ENCODE measurements at regions not wholly inside any gene's neighbourhood (a gene's known extent, or its start where the extent isn't known, plus 50 kb on each side); places are given as distances from the start of the nearest gene placed in this dataset.
A peak's percentile ranks its signal among the peaks of the same experiment; 100 is the strongest.

DNA sequence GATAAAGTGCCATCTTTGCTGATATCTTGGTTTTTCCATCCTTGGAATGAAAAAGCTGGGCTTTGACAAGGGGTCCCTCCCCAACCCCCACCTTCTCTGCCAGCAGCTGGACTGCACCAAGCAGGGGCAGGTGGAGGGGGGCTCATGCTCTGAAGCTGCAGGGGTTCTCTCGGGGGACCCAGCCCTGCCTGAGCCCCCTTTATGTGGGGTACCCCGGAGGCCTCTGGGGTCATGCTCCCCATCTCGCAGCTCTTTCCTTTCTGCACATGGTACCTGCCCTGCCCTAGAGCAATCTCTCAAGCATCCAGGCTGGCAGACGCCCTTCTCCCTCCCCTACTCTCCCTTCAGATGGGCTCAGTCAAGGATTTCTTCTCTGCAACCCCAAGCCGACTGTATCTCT lies 146.7 kb upstream of the PTPN1 start:
- no peak for DNase-seq

DNA sequence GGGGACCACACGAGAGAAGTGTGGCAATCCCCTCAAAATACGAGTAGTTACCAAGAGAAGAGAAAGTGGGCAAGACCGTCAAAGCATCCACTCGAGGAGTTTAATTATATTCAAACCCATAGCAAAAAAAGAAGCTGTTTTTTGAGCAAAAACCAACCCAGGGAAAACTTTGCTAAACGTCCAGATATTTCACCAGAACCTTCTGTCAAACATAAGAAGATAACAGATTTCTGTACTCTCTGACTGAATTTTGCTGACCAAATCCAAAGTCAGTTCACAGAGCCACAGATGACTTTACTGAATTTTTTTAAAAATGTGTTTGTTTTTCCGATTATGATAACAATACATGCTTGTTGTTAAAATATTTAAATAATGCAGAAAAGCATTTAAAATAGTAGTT lies 145.6 kb upstream of the PTPN1 start:
- no peak for DNase-seq

DNA sequence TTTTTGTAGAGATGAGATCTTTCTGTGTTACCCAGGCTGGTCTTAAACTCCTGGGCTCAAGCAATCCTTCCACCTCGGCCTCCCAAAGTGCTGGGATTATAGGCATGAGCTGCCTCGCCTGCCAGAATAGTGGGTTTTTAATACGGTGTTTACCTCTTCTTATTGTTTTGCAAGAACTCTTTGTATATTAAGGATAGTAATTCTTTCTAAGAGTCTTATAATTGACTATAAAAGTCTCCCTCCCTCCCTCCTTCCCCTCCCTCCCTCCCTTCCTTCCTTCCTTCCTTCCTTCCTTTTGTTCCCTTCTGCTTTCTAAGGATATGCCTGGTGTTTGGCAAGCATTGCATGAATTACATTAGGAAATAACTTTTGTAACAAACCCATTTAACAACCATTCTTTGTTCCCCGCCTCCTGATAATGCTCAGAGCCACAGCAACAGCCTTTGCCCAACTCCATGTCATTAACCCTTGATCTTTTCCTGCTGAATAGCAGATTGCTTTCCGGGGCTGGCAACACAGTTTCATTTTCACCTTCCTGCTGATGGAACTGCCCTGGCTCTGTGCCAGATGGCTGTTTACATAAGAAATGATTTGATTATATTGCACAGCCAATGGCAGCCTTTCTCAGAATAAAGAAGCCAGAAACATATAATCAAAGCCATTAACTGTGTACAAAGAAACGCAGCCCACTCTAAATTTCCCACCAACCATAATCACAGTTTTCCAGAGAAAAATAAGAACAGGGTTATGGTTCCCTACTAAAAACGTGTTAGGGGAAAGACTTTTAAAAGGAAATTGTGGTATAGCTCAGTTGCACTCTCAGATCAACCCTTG lies 143.7 kb upstream of the PTPN1 start:
- DNase-seq = peak; percentile 41

DNA sequence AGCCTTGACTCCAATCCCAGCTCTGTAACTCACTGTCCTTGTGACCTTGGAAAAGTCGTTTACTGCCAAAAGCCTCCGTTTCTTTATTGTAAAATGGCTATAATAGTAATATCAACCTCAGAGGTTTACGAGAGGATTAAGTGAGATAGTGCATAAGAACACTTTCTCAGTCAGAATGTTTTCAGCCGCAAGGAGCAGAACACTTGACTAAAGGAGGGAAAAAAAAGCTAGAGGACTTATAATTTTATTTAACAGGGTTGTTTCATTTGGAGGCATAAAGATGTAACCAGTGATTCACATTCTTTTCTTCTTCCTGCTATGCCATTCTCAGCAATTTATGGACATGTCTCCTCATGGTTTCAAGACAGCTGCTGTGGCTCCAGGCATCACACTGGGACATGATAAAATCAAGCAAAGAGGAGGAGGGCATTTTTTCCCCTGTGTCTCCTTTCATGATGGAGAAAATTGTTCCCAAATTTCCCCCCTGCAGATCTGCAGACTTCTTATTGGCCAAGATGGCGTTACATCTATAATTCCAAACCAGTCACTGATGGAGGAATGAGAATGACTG lies 143.0 kb upstream of the PTPN1 start:
- DNase-seq = no peak

DNA sequence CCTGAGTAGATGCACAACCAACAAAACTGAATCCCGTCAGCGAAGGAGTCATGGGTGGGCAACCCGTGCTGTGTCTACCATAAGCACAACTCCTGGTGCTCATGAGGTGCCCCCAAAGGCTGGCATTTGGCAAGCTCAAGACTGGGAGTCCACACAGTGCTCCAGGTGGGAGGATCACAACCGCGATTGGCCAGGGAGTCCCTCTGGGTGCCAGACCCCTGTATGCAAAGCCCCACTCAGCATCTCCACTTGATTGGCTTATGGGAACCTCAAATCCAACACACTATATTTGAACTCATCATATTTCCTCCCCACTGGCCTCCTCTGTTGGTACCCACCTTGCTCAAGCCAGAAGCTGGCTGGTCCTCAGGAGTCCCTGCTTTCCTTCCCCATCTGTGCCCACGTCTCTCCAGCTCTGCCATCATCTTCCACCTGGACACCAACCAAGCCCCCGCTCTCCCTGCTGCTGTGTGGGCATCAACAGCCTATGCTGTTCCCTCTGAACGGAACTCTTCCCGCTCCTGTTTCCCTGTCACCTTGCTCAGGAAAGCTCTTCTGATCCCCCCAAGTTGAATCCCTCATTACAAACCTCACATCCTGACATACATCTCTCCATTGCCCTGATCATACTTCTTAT lies 142.3 kb upstream of the PTPN1 start:
- DNase-seq = no peak

DNA sequence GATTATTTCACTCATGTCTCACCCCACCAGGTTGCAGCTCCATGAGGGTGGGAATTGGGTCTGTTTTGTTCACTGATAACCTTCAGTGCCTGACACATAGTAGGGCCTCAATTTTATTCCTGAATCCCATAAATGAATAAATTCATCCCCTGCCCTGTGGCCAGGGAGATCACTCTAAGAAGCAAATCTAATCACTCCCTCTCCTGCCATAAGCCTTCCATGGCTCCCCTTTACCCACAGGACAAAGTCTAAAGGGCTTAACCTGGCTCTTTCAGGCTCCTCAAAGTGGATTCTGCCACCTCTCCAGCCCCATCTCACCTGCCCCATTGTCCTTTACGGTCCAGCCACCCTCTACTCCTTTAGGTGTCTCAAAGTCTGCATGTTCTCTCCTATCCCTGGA lies 141.8 kb upstream of the PTPN1 start:
- no peak for DNase-seq

DNA sequence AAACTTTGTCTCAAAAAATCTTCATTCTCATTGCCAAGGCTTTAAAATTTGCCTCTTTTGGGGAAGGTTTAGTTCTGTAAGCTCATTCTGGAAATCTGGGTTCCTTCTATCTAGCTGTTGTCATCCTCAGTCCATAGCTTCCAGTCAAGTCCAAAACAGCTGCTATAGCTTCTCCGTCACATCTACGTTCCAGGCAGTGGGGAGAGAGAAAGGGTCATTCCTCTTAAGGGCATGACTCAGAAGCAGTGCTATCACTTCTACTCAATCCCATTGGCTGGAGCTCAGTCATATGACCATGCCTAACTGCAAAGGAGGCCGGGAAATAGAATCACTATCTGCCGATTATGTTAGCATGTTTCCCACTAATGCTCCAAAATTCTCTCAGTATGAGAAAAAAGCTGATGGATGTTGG lies 141.4 kb upstream of the PTPN1 start:
- DNase-seq = no peak

DNA sequence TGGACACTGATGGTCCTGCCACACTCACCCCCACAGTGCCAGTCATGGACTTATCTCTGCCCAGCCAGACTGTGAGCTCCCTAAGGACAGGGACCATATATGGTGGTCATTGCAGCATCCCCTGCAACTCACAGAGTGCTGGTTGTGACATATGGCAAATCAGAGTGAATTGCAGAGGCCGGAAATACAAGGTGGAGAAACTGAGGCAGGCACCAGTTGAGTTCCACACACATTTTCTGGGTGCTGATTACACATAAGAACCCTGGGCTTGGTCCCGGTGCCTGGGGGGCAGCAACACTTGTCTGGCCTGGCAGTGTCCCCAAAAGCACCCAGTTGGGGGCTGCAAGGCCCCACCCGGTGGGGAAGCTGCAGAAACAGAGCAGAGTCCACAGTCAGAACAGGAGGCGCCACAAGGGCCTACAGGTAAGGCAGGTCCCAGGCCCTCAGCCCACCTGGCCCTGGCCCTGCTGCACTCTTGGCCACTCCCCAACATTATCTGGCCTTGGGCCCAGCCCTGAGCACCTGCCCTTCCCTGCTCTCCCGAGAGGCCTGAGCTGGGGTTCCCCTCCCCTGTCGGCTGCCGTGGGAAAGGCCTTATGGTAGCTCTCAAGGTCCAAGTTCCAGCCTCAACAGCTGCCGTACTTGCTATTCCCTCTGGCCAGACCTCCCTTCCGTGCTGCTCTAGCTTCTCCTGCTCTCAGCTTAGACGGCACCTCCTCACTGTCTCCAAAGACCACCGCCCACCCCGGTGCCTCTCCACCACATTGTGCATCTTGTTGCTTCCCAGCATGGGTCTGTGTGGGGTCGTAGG lies 140.8 kb upstream of the PTPN1 start:
- DNase-seq = no peak

DNA sequence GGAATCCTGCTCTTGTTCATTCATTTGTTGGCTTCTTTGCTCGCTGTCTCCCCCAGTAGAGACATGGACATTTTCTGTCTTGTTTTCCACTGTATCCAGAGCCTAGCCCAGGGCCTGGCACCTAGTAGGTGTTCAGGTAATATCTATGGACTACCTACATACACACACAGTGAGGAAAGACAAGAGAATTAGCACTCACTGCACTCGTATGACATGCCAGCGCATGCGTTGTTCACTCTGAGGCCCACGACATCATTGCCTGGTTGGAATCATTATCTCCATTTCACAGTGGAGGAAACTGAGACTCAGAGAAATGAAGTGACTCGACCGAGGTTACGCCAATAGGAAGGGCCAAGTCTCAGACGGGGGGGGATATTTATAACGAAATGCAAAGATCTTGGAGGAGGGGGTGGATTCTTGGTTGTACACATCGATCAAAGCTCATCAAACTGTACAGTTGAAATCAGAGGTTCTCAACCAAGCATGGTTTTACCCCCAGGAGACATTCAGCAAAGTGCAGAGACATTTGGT lies 140.1 kb upstream of the PTPN1 start:
- DNase-seq = no peak

DNA sequence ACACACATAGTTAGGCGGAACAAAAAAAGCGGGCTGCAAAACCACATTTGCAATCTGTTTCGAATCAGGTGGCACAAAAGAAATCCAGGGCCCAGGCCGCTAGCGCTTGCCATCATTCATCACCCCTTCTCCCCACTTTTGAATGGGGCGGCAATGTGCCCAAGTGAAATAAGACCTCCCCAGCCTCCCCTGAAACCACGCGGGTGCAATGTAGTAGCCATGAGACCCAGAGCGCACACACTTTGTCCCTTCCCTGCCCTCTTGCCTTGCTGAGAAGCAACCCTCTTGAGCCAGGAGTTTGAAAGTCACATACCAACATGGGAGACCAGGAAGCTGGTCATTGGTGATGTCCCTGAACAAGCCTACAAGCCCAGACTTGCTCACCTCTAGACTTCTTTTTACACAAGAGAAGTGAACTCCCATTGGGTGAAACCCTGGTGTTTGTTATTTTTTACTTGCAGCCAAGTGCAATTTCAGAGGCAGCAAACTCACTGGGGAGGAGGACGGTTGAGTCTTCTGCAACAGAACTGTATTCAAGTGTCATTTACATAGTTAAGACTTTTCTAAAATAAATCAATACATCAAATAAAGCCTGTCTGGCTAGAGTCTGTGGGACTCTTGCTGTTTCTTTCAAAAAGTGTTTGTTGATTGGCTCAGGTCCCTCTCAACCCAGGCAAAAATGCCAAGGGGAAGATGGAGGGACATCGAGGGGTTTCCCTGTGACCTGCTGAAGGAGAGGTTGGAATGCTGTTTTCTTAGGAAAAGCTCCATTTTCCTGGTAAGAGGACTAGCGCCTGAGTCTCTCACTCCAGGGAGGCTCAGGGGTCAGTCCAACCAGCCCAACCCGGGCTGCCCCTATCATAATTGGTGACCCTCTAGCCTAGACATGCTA lies 138.1 kb upstream of the PTPN1 start:
- DNase-seq = no peak

DNA sequence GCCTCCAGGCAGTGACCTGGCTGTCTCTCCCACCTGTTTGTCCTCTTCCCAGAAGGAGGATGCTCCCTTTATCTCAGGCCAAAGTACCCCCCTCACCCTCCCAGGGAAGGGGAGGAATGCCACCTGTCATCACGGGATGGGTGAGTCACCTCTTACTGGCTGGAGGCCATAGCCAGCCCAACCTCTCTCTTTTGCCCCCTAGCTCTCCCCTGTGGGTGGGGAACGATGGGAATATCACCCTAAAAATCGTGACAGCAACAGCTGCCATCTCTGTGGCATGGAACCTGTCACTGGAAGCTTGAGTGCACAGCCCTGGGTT lies 137.5 kb upstream of the PTPN1 start:
- DNase-seq = no peak

DNA sequence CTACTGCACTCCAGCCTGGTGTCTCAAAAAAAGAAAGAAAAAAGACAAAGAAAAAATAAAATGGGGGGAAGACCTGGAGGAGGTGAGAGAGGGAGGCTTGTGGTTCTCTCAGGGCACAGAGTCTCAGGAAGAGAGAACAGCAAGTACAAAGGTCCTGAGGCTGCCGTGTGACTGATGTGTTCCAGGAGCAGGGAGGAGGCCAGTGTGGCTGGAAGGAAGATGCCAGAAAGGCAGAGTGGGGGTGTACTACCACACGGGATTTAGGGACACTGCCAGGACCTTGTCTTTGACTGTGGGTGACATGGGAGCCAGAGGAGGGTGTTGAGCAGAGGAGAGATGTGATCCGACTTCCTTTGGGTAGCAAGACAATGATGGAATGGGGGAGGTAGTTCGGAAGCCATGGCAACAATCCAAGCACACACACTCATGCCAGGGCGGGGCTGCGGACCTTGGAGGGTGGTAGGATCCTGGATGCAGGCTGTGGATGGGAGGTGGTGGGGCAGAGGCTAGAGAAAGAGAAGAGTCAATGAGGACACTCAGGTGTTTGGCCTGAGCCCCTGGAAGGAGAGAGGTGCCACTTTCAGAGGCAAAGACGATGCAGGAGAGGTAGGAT lies 136.4 kb upstream of the PTPN1 start:
- DNase-seq = no peak

DNA sequence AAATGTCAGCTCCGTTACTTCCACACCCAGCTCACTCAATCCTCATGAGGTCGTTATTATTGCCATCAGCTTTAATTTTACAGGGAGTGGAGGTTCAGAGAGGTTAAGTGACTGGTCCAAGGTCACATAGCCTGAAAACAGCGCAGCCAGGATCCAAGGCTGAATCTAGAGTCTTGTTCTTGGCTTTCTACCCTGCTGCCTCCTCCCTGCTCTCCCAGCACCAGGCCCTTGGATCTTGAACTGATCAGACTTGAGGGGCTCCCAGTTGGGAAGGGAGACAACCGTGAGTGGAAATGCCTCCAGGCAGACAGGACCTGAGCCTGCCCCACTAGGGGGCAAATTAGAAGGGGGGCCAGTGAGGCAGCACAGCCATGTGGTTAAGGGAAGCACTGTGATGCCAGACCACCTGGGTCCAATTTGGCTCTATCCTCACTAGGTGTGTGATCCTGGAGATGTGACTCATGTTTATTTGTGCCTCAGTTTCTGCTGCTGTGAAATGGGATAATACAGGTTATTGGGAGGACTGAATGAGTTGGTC lies 135.6 kb upstream of the PTPN1 start:
- DNase-seq = no peak

DNA sequence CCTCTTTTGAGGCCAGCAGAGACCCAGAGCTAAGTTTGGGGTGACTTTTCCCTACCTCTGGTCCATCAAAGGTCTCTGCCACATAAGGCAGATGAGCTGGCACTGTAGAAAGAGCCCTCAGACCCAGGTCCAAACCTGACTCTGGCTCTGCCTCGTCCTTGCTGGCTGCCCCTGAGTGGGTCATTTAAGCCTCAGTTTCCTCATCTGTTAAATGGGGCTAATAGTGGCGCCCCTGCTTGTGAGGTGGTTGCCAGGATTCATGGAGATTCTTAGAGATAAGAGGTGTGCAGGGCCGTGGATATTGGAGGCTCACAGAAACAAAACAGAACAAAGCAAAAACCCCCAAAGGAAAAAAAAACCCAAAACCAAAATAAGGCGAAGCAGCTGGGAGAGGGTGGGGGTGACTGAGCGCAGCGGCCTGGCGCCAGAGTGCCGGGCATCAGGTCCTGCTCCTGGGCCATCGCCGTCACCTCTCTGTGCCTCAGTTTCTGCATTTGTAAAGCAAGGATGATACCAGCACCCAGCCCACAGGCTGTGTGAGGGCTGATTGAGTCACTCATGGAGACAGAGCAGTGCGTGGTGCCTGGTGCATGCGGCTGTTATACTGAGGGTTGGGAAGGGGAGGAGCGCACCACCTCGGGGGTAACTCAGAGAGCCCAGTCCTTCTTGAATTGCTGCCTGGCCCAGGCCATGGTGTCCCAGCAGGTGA lies 133.8 kb upstream of the PTPN1 start:
- DNase-seq = no peak

DNA sequence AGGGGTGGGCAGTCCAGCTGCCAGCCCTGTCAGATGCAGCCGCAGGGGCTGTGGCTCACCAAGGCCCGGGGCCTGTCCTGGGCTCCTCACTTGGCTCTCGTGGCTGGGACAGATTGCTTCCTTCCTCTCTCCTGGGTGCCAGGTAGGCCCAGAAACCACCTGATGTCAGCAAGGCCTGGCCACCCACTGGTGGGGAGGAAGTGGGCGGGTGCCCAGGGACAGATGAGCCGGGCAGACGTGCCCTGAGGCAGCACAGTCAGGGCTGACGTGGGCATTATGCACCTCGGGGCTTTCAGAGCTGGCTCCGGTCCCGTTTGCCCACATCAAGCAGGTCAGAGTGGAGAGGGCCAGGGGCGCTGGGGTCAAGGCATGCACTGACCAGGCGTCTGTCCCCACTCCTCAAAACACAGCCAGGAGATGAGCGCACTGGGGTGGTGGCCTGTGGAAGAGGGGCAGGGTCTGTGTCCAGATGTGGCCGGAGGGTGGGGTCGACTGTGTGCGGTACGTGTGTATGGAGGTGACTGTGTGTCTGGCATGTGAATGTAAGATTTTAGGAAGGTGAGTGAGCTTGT lies 133.2 kb upstream of the PTPN1 start:
- DNase-seq = no peak

DNA sequence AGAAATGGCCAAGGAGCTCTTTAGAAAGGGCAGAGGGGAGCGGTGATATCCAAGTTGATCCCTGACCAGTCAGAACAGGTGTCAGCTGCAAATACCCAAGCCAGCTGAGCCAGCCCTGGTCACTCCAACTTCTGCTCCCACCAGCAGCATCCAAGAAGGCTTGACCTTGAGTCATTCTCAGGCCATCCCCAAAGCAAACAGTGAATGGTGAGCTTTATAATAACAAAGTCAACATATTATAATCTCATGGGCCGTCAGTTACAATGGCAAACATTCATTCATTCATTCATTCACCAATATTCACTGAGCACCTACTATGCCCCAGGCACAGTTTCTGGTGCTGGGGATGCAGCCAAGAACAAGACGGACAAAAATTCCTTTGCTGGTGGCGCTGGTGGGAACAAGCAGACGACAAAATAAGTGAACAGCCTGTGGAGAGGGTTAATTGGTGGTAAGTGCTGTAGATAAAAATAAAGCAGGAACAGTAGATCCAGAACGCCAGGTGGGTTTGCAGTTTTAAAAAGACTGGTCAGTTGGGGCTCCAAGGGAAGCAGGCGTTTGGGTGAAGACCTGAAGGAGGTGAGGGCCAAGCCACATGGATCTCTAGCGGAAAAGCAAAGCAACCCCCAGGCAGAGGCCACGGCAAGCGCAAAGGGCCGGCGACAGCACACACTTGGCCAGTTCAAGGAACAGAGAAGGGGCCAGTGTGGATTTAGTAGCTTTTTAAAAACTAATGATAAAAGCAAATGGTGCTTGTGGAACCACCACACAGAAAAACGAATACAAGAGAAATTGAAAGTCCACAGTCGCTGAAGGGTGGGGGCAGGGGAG lies 131.8 kb upstream of the PTPN1 start:
- DNase-seq = no peak

DNA sequence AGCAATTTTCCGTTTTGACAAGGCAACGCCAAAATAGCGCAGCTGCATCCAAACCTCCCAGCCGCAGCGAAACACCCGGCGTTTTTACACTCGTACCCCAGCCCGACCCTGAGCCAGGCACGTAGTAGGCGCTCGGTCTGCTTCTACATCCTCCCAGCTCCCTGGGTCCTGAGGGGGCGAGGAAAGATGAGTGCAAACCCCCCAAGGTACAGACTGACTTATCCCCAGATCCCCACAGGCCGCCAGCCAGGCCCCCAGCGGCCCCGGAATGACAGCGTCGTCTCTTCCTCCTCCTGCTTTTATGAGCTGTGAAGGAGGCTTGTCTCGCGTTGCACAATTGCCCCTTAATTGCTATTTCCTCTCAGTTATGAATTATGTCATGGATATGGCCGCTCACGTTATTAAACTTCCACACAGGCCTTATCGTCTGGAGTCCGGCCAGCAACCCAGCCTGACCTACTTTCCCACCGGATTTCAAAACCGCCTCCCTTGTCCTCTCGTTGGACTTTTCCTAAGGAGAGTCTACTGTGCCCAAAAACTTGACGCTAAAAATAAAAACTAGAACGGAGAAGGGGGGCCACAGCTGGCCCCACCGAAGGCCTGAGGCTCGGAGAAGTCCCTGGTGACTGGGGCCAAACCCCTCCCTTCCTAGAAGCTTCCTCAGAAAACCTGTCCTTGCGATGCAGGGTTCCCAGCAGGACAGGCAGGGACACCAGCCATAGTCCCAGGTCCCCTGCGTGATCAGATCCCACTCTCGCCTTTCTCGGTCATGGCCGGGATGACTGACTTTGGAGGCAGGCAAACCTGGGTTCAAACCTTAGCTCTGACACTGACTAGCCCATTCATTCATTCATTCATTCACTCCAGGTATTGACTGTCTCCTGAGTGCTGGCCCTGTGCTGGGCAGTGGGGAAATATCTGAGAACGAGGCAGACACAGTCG lies 130.9 kb upstream of the PTPN1 start:
- DNase-seq = no peak

DNA sequence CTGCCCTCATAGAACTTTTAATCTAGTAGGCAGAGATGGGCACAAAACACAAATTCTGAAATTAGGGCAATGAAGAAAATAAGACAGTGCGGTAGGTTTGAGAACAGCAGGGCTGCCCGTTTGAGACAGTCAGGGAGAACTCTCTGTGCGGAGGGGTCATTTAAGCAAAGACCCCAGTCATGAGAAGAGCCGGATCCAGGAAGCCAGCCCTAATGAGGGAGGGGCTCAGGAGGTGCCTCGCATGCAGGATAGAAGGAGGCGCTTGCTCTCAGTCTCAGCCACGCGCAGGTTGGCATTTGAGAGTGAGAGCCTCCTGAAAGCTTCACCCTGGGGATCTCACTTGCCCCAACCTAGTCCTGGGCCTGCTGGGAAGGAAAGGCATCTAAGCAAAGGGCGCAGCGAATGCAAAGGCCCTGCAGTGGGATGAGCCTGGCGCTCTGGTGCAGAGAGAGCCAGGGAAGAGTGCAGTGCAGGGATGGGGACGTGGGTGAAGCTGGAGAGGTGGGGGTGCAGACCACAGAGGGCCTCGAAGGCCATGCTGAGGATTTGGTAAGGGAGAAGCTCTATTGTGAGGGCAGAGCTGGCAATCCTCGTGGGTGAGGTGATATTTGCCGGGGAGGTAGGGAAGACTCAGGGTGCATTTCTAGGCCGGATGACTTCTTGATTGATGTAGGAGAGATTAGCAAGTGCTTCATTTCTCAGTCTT lies 130.0 kb upstream of the PTPN1 start:
- DNase-seq = no peak

Data from NCI-H1694 treated with DMSO at 0.1 percent for 48 hours (cell line).